HepG2 (cell line): ENCODE measurements at regions not wholly inside any gene's neighbourhood (a gene's known extent, or its start where the extent isn't known, plus 50 kb on each side); places are given as distances from the start of the nearest gene placed in this dataset.
A peak's percentile ranks its signal among the peaks of the same experiment; 100 is the strongest.

Source experiments
- ATAC-seq: fragments of 200-7000 bp; cut with Tn5 transposase; 3 replicates; pipeline ENCODE4 v1.9.1; 2020; ENCODE audit warnings: mild to moderate bottlenecking, moderate library complexity
- BruUV-seq: library from RNA; stranded (reverse); fragments of 400-500 nt; replicated peaks from 2 replicates; lab custom pipeline; 2021; lab: Mats Ljungman, UMichigan
- CTCF ChIA-PET: fragments of 300-600 bp; formaldehyde crosslinking; extraction: SDS; loops from one replicate; lab custom pipeline; 2021; ENCODE audit warnings: low total read pairs, inconsistent platforms, low intra/inter-chr PET ratio; lab: Yijun Ruan, JAX
- POLR2A ChIA-PET: fragments of 350-600 bp; sonication (Branson Sonifier 250); formaldehyde crosslinking; loops from one replicate; lab custom pipeline; 2020; ENCODE audit warnings: antibody characterized with exemption, inconsistent platforms; lab: Yijun Ruan, JAX
- DNase-seq: peaks from one replicate; pipeline ENCODE4 v3.0.0-alpha.2; 2015; ENCODE audit warnings: low spot score
- FAIRE-seq: peaks from 3 replicates; lab custom pipeline; 2011; peaks lifted over from hg19 to GRCh38; lab: Jason Lieb, UNC
- H2AFZ ChIP-seq: one replicate; pipeline ENCODE4 v1.6.1; 2011; ENCODE audit warnings: low read length, inconsistent platforms
- H3K27ac ChIP-seq: fragments of 300-600 bp; 3 replicates; pipeline ENCODE4 v1.8.0; 2011; ENCODE audit warnings: mixed run types, mild to moderate bottlenecking, mixed read lengths, low read length, inconsistent platforms; ENCODE audit not compliant: insufficient read depth; ENCODE audit errors: extremely low read length
- H3K27me3 ChIP-seq, 2 experiments: fragments of 200-600 bp in 1 of 2; 2 replicates in 1 of 2; 3 replicates in 1 of 2; pipeline versions ENCODE4 v1.6.0 to v1.8.0; 2011; ENCODE audit warnings: low read length in 2 of 2, mild to moderate bottlenecking in 2 of 2, moderate library complexity in 2 of 2, inconsistent platforms in 1 of 2; ENCODE audit not compliant: insufficient read depth in 2 of 2, control insufficient read depth in 1 of 2
- H3K36me3 ChIP-seq, 2 experiments: fragments of 200-600 bp in 1 of 2; replicated peaks in 1 of 2; 2 replicates in 1 of 2; 3 replicates in 1 of 2; pipeline versions ENCODE4 v1.5.1 to v1.8.0; 2011; ENCODE audit warnings: low read length in 2 of 2, inconsistent platforms in 1 of 2; ENCODE audit not compliant: insufficient read depth in 2 of 2, control insufficient read depth in 1 of 2
- H3K4me1 ChIP-seq: 2 replicates; pipeline ENCODE4 v1.5.1; 2012; ENCODE audit warnings: low read length, inconsistent platforms; ENCODE audit not compliant: insufficient read depth
- H3K4me2 ChIP-seq: 2 replicates; pipeline ENCODE4 v1.6.0; 2011; ENCODE audit warnings: low read depth, low read length, inconsistent platforms
- H3K4me3 ChIP-seq, 3 experiments: fragments of 200-600 bp in 1 of 3; sonication (generic), shearing (Covaris generic) in 1 of 3; replicated peaks in 1 of 3; 2 replicates each; pipeline ENCODE4 v1.5.1; 2011 to 2016; ENCODE audit warnings: low read length in 3 of 3, inconsistent platforms in 2 of 3, low read depth in 2 of 3, mild to moderate bottlenecking in 2 of 3, control low read depth in 1 of 3, mixed read lengths in 1 of 3; ENCODE audit not compliant: insufficient read depth in 1 of 3
- H3K79me2 ChIP-seq: one replicate; pipeline ENCODE4 v1.6.1; 2011; ENCODE audit warnings: low read length, inconsistent platforms; ENCODE audit not compliant: insufficient read depth
- H3K9ac ChIP-seq: 2 replicates; pipeline ENCODE4 v1.6.0; 2011; ENCODE audit warnings: mild to moderate bottlenecking, low read depth, low read length, inconsistent platforms; ENCODE audit not compliant: insufficient read depth
- H3K9me3 ChIP-seq: 2 replicates; pipeline ENCODE4 v1.5.1; 2012; ENCODE audit warnings: mild to moderate bottlenecking, low read length
- H4K20me1 ChIP-seq: 2 replicates; pipeline ENCODE4 v1.6.0; 2011; ENCODE audit warnings: inconsistent platforms, mild to moderate bottlenecking, low read length, moderate library complexity; ENCODE audit not compliant: insufficient read depth
- ATF4 ChIP-seq, 2 experiments: fragments of 450-650 bp in 1 of 2; sonication (generic) in 1 of 2; formaldehyde crosslinking; IDR thresholded peaks; 2 replicates each; pipeline versions ENCODE4 v1.5.0 to v1.8.0; 2020 to 2022; ENCODE audit warnings: mild to moderate bottlenecking in 1 of 2, missing genetic modification reagents in 1 of 2
- CHCHD3 ChIP-seq: sonication (generic); formaldehyde crosslinking; IDR thresholded peaks from 2 replicates; pipeline ENCODE4 v1.8.0; 2022; ENCODE audit warnings: mild to moderate bottlenecking, missing genetic modification reagents, moderate library complexity
- LCORL ChIP-seq, 2 experiments: fragments of 450-650 bp in 1 of 2; sonication (generic) in 1 of 2; formaldehyde crosslinking in 1 of 2; IDR thresholded peaks; 2 replicates each; pipeline versions ENCODE4 v1.5.0 to v1.6.1; 2017 to 2020; ENCODE audit warnings: antibody characterized with exemption in 1 of 2, missing genetic modification reagents in 1 of 2
- MXD4 ChIP-seq: IDR thresholded peaks from 2 replicates; pipeline ENCODE4 v1.6.1; 2016; ENCODE audit warnings: mild to moderate bottlenecking, missing biosample characterization, missing genetic modification reagents
- NR0B2 ChIP-seq: sonication (generic); formaldehyde crosslinking; IDR thresholded peaks from 2 replicates; pipeline ENCODE4 v1.4.0; 2020; ENCODE audit warnings: mild to moderate bottlenecking, missing genetic modification reagents
- NR2C2 ChIP-seq: sonication (generic); formaldehyde crosslinking; IDR thresholded peaks from 2 replicates; pipeline ENCODE4 v1.4.0; 2020; ENCODE audit warnings: missing genetic modification reagents, mild to moderate bottlenecking, moderate library complexity, borderline replicate concordance
- PRDM10 ChIP-seq: sonication (generic); formaldehyde crosslinking; IDR thresholded peaks from 2 replicates; pipeline ENCODE4 v1.4.0; 2020; ENCODE audit warnings: low read depth, missing genetic modification reagents
- RBAK ChIP-seq: sonication (generic); formaldehyde crosslinking; IDR thresholded peaks from 2 replicates; pipeline ENCODE4 v1.5.1; 2020; ENCODE audit warnings: mild to moderate bottlenecking, missing genetic modification reagents
- RCOR2 ChIP-seq: IDR thresholded peaks from 2 replicates; pipeline ENCODE4 v1.6.1; 2016; ENCODE audit warnings: missing biosample characterization, missing genetic modification reagents
- YEATS4 ChIP-seq: sonication (generic); formaldehyde crosslinking; IDR thresholded peaks from 2 replicates; pipeline ENCODE4 v1.4.0; 2020; ENCODE audit warnings: missing genetic modification reagents, borderline replicate concordance
- ZMYM3 ChIP-seq: sonication (generic); formaldehyde crosslinking; IDR thresholded peaks from 2 replicates; pipeline ENCODE4 v1.5.1; 2020; ENCODE audit warnings: mild to moderate bottlenecking, missing genetic modification reagents
- ZNF546 ChIP-seq: sonication (generic); formaldehyde crosslinking; conservative IDR thresholded peaks from 2 replicates; pipeline ENCODE4 v1.8.1; 2023; ENCODE audit warnings: mild to moderate bottlenecking, missing genetic modification reagents
- ZNF580 ChIP-seq: IDR thresholded peaks from 2 replicates; pipeline ENCODE4 v1.6.1; 2016; ENCODE audit warnings: low read depth, borderline replicate concordance
- WGBS: methylation state at CpG from one replicate; pipeline ENCODE4 v1.1.6; 2017; ENCODE audit warnings: low lambda C conversion rate; 5-methylcytosine and 5-hydroxymethylcytosine counted together
- in situ Hi-C: cut with HindIII; loops from 2 replicates; pipeline ENCODE4 v1.10.0; 2017; ENCODE audit warnings: low pct_unique_long_range_greater_than_20kb; ENCODE audit not compliant: extremely low pct_ligation_motif_present
- intact Hi-C: fragments of 100-400 bp; cut with micrococcal nuclease; formaldehyde crosslinking; loops from one replicate; pipeline ENCODE4 v1.10.0; 2022; ENCODE audit not compliant: unreplicated experiment

- in situ Hi-C loops: no loop called here
- Histone ChIP-seq H3K4me1 (no peaks in the 10 kb centered on the region), H3K9ac (no peak overlapping the region), H2AFZ (no peak overlapping the region), H4K20me1 (no peaks in the 10 kb centered on the region), H3K4me3 (no peak overlapping the region), H3K4me2 (no peak overlapping the region), H3K79me2 (no peaks in the 10 kb centered on the region), H3K36me3 (no peaks in the 10 kb centered on the region), H3K27ac (no peak overlapping the region), H3K9me3 (no peaks in the 10 kb centered on the region), H3K27me3 (no peaks in the 10 kb centered on the region)
- DNase-seq (peak; percentile 2), FAIRE-seq (no peak), ATAC-seq (no peak)
- WGBS: 5% methylated on average over 3 of the region's 3 CpGs
- intact Hi-C loops: no loop called here
- no peak for TF ChIP-seq NR2C2 (CRISPR knock-in tag)
- peak in 1 of 2 experiments; percentile 38; a peak in 1 of 4 replicates for TF ChIP-seq ATF4 (CRISPR knock-in tag; IDR thresholded peaks at IDR 0.05)
- ChIA-PET POLR2A (no interaction called here), CTCF (no interaction called here)
- BruUV-seq: no TSS peak
Measured at GRCh38 chr9:26779062-26779461, 113.5 kb downstream of the CAAP1 start.

- H2AFZ ChIP-seq: no peak overlapping the region
- DNase-seq (no peak), ATAC-seq (no peak), FAIRE-seq (no peak)
- WGBS: 5% methylated on average over 3 of the region's 3 CpGs
- POLR2A ChIA-PET: no interaction called here
- H3K27me3 ChIP-seq: no peaks in the 10 kb centered on the region
- H3K4me2 ChIP-seq: no peak overlapping the region
- no peaks in the 10 kb centered on the region for H3K4me1 ChIP-seq
- no peaks in the 10 kb centered on the region for H3K36me3 ChIP-seq
- CTCF ChIA-PET: no interaction called here
- intact Hi-C loops (no loop called here), in situ Hi-C loops (no loop called here)
- no peak overlapping the region for H3K27ac ChIP-seq
- no peak overlapping the region for H3K4me3 ChIP-seq
- no peaks in the 10 kb centered on the region for H4K20me1 ChIP-seq
- H3K9ac ChIP-seq: no peak overlapping the region
- H3K79me2 ChIP-seq: no peaks in the 10 kb centered on the region
- TF ChIP-seq RBAK (CRISPR knock-in tag) (no peak), ZNF546 (CRISPR knock-in tag) (no peak), RCOR2 (no peak), LCORL (IDR thresholded peaks at IDR 0.05) (no peak), LCORL (CRISPR knock-in tag; IDR thresholded peaks at IDR 0.05) (no peak), MXD4 (no peak), ZMYM3 (CRISPR knock-in tag) (no peak), YEATS4 (CRISPR knock-in tag) (no peak), PRDM10 (CRISPR knock-in tag) (no peak), ZNF580 (CRISPR knock-in tag) (no peak), CHCHD3 (no peak), NR0B2 (CRISPR knock-in tag) (no peak)
- no peaks in the 10 kb centered on the region for H3K9me3 ChIP-seq
- BruUV-seq: no TSS peak
Measured at GRCh38 chr9:26775391-26775790, 117.2 kb downstream of the CAAP1 start.
